ENCODE measurements at regions not wholly inside any gene's neighbourhood (a gene's known extent, or its start where the extent isn't known, plus 50 kb on each side); places are given as distances from the start of the nearest gene placed in this dataset.

GRCh38 chr1:36605942-36606640, 123.4 kb upstream of the CSF3R start:
- H3K36me3 ChIP-seq (replicated peaks; ENCODE audit: insufficient read depth, low read length), result no peaks in the 10 kb centered on the region
- DNase-seq, result no peak
- H4K20me1 ChIP-seq (ENCODE audit: insufficient read depth, low read length), result no peaks in the 10 kb centered on the region
- no peaks in the 10 kb centered on the region for H3K4me1 ChIP-seq (ENCODE audit: low read length)
- no peaks in the 10 kb centered on the region for H3F3A ChIP-seq (ENCODE audit: insufficient read depth, low read length)
- H2AFZ ChIP-seq (ENCODE audit: low read length), result no peak overlapping the region
- H3K9me3 ChIP-seq (replicated peaks; ENCODE audit: insufficient read depth, low read length), result no peaks in the 10 kb centered on the region
- H3K4me2 ChIP-seq (ENCODE audit: low read depth, low read length), result no peak overlapping the region
- H3K27ac ChIP-seq (ENCODE audit: low read length), result no peak overlapping the region
- H3K79me2 ChIP-seq (ENCODE audit: low read length), result no peaks in the 10 kb centered on the region
- H3K9ac ChIP-seq (ENCODE audit: low read length), result no peak overlapping the region
- no peak for TF ChIP-seq CTCF (IDR thresholded peaks at IDR 0.05; ENCODE audit: low read length)
- TF ChIP-seq EZH2phosphoT487 (IDR thresholded peaks at IDR 0.05; ENCODE audit: low read length), result no peak
- no peak for TF ChIP-seq EZH2 (optimal IDR thresholded peaks at IDR 0.05; ENCODE audit: low read depth, low read length)
- no peaks in the 10 kb centered on the region for H3K9me2 ChIP-seq (replicated peaks; ENCODE audit: insufficient read depth, low read length)
- peaks cover 43% of the 10 kb centered on the region for H3K27me3 ChIP-seq (replicated peaks; ENCODE audit: insufficient read depth, low read length)
- H3K4me3 ChIP-seq (ENCODE audit: low read length), result no peak overlapping the region

GRCh38 chr1:36603461-36603860, 120.7 kb upstream of the CSF3R start:
- H2AFZ ChIP-seq (ENCODE audit: low read length), result no peak overlapping the region
- no peaks in the 10 kb centered on the region for H3K9me2 ChIP-seq (replicated peaks; ENCODE audit: insufficient read depth, low read length)
- no peaks in the 10 kb centered on the region for H3K4me1 ChIP-seq (ENCODE audit: low read length)
- no peaks in the 10 kb centered on the region for H3F3A ChIP-seq (ENCODE audit: insufficient read depth, low read length)
- H3K9me3 ChIP-seq (replicated peaks; ENCODE audit: insufficient read depth, low read length), result no peaks in the 10 kb centered on the region
- TF ChIP-seq CTCF (IDR thresholded peaks at IDR 0.05; ENCODE audit: low read length), result no peak
- TF ChIP-seq EZH2phosphoT487 (IDR thresholded peaks at IDR 0.05; ENCODE audit: low read length), result no peak
- no peak for TF ChIP-seq EZH2 (optimal IDR thresholded peaks at IDR 0.05; ENCODE audit: low read depth, low read length)
- H3K4me2 ChIP-seq (ENCODE audit: low read depth, low read length), result no peak overlapping the region
- H3K9ac ChIP-seq (ENCODE audit: low read length), result no peak overlapping the region
- H4K20me1 ChIP-seq (ENCODE audit: insufficient read depth, low read length), result no peaks in the 10 kb centered on the region
- DNase-seq, result no peak
- no peaks in the 10 kb centered on the region for H3K36me3 ChIP-seq (replicated peaks; ENCODE audit: insufficient read depth, low read length)
- H3K4me3 ChIP-seq (ENCODE audit: low read length), result no peak overlapping the region
- peaks cover 56% of the 10 kb centered on the region for H3K27me3 ChIP-seq (replicated peaks; ENCODE audit: insufficient read depth, low read length)
- no peaks in the 10 kb centered on the region for H3K79me2 ChIP-seq (ENCODE audit: low read length)
- H3K27ac ChIP-seq (ENCODE audit: low read length), result no peak overlapping the region

- Histone ChIP-seq H3K27ac (ENCODE audit: low read length) (no peak overlapping the region), H3K9ac (ENCODE audit: low read length) (no peak overlapping the region), H3K27me3 (replicated peaks; ENCODE audit: insufficient read depth, low read length) (peaks cover 63% of the 10 kb centered on the region), H3K36me3 (replicated peaks; ENCODE audit: insufficient read depth, low read length) (no peaks in the 10 kb centered on the region), H3K4me3 (ENCODE audit: low read length) (no peak overlapping the region), H2AFZ (ENCODE audit: low read length) (no peak overlapping the region), H3K4me2 (ENCODE audit: low read depth, low read length) (no peak overlapping the region), H3K9me3 (replicated peaks; ENCODE audit: insufficient read depth, low read length) (no peaks in the 10 kb centered on the region), H3K79me2 (ENCODE audit: low read length) (no peaks in the 10 kb centered on the region), H3K4me1 (ENCODE audit: low read length) (no peaks in the 10 kb centered on the region), H3F3A (ENCODE audit: insufficient read depth, low read length) (no peaks in the 10 kb centered on the region), H4K20me1 (ENCODE audit: insufficient read depth, low read length) (no peaks in the 10 kb centered on the region), H3K9me2 (replicated peaks; ENCODE audit: insufficient read depth, low read length) (no peaks in the 10 kb centered on the region)
- no peak for DNase-seq
- TF ChIP-seq EZH2 (optimal IDR thresholded peaks at IDR 0.05; ENCODE audit: low read depth, low read length) (no peak), CTCF (IDR thresholded peaks at IDR 0.05; ENCODE audit: low read length) (no peak), EZH2phosphoT487 (IDR thresholded peaks at IDR 0.05; ENCODE audit: low read length) (no peak)
Observed at GRCh38 chr1:36602184-36602583, 119.5 kb upstream of the CSF3R start.
